K562 (cell line): ENCODE measurements at regions not wholly inside any gene's neighbourhood (a gene's known extent, or its start where the extent isn't known, plus 50 kb on each side); places are given as distances from the start of the nearest gene placed in this dataset.
A peak's percentile ranks its signal among the peaks of the same experiment; 100 is the strongest.

Source experiments
- ARID1B ChIP-seq: fragments of 450-650 bp; IDR thresholded peaks from 2 replicates; pipeline ENCODE4 v1.6.1; 2016; ENCODE audit warnings: antibody characterized with exemption, mild to moderate bottlenecking, inconsistent platforms
- ATF7 ChIP-seq: fragments of 450-650 bp; IDR thresholded peaks from 2 replicates; pipeline ENCODE4 v1.7.1; 2014; ENCODE audit warnings: mild to moderate bottlenecking, moderate library complexity
- DDX20 ChIP-seq: fragments of 450-650 bp; IDR thresholded peaks from 2 replicates; pipeline ENCODE4 v1.6.1; 2016; ENCODE audit warnings: missing genetic modification characterization, low read depth, mild to moderate bottlenecking, missing compliant biosample characterization, moderate library complexity
- E2F8 ChIP-seq: fragments of 450-650 bp; IDR thresholded peaks from 2 replicates; pipeline ENCODE4 v1.7.1; 2018; ENCODE audit warnings: mild to moderate bottlenecking, low read depth; ENCODE audit not compliant: partially characterized antibody
- EZH2 ChIP-seq: IDR thresholded peaks from 2 replicates; pipeline ENCODE4 v1.6.1; 2012; ENCODE audit warnings: low read depth, mild to moderate bottlenecking, inconsistent platforms, low read length, borderline replicate concordance
- GTF2E2 ChIP-seq: fragments of 200-800 bp; sonication (Bioruptor generic); IDR thresholded peaks from 2 replicates; pipeline ENCODE4 v1.6.1; 2016; ENCODE audit warnings: missing genetic modification characterization, missing compliant biosample characterization
- HCFC1 ChIP-seq: IDR thresholded peaks from 2 replicates; pipeline ENCODE4 v1.6.1; 2012; ENCODE audit warnings: low read depth, low read length, improper control_type of control experiment
- HMBOX1 ChIP-seq: sonication (generic); IDR thresholded peaks from 2 replicates; pipeline ENCODE4 v1.6.1; 2016
- HMG20A ChIP-seq: fragments of 450-650 bp; formaldehyde crosslinking; conservative IDR thresholded peaks from 2 replicates; pipeline ENCODE4 v1.4.0; 2020; ENCODE audit warnings: mild to moderate bottlenecking, mixed read lengths
- KDM2B ChIP-seq: fragments of 250-450 bp; sonication (Bioruptor Pico); IDR thresholded peaks from 2 replicates; pipeline ENCODE4 v1.8.0; 2021; ENCODE audit warnings: mild to moderate bottlenecking, moderate library complexity
- MYC ChIP-seq, 2 experiments: fragments of 250-450 bp in 1 of 2; sonication (Bioruptor Pico) in 1 of 2; IDR thresholded peaks; 2 replicates each; pipeline versions ENCODE4 v1.5.1 to v1.6.1; 2012 to 2021; ENCODE audit warnings: low read depth in 2 of 2, borderline replicate concordance in 1 of 2, improper control_type of control experiment in 1 of 2, low read length in 1 of 2, mild to moderate bottlenecking in 1 of 2, moderate library complexity in 1 of 2
- NR2C2 ChIP-seq, 2 experiments: fragments of 200-800 bp in 1 of 2; sonication (Bioruptor generic) in 1 of 2; sonication (generic) in 1 of 2; formaldehyde crosslinking in 1 of 2; IDR thresholded peaks; 2 replicates each; pipeline versions ENCODE4 v1.6.1 to v1.8.0; 2016 to 2022; ENCODE audit warnings: mild to moderate bottlenecking in 1 of 2, missing compliant biosample characterization in 1 of 2, missing genetic modification characterization in 1 of 2, missing genetic modification reagents in 1 of 2
- POLR3A ChIP-seq: IDR thresholded peaks from 2 replicates; pipeline ENCODE4 v1.6.1; 2011; ENCODE audit warnings: borderline replicate concordance, mild to moderate bottlenecking, moderate library complexity; ENCODE audit not compliant: insufficient read length, insufficient read depth; ENCODE audit errors: extremely low read depth
- TBP ChIP-seq: optimal IDR thresholded peaks from 2 replicates; pipeline ENCODE3; 2011; ENCODE audit warnings: low read depth, low read length, improper control_type of control experiment
- TCF3 ChIP-seq: sonication (generic); formaldehyde crosslinking; IDR thresholded peaks from 2 replicates; pipeline ENCODE4 v1.4.0; 2020; ENCODE audit warnings: mild to moderate bottlenecking, missing genetic modification reagents
- U2AF2 ChIP-seq: fragments of 200-400 bp; formaldehyde crosslinking; optimal IDR thresholded peaks from 2 replicates; pipeline ENCODE3; 2017; ENCODE audit warnings: low read depth, mild to moderate bottlenecking, low read length
- ZFX ChIP-seq: sonication (generic); formaldehyde crosslinking; IDR thresholded peaks from 2 replicates; pipeline ENCODE4 v1.8.0; 2022; ENCODE audit warnings: mild to moderate bottlenecking, missing genetic modification reagents, moderate library complexity
- ZHX1 ChIP-seq: fragments of 150-350 bp; conservative IDR thresholded peaks from 2 replicates; pipeline ENCODE4 v1.6.1; 2014; ENCODE audit warnings: low read length
- ZNF165 ChIP-seq: fragments of 250-450 bp; sonication (Bioruptor Pico); IDR thresholded peaks from 2 replicates; pipeline ENCODE4 v1.4.0; 2020; ENCODE audit warnings: borderline replicate concordance
- ZNF174 ChIP-seq: fragments of 250-450 bp; sonication (Bioruptor Pico); IDR thresholded peaks from 2 replicates; pipeline ENCODE4 v1.4.0; 2020; ENCODE audit warnings: mild to moderate bottlenecking
- ZNF41 ChIP-seq: fragments of 250-450 bp; sonication (Bioruptor Pico); conservative IDR thresholded peaks from 2 replicates; pipeline ENCODE4 v1.4.0; 2020; ENCODE audit warnings: mild to moderate bottlenecking

- TF ChIP-seq ZNF165 (CRISPR knock-in tag) (no peak), ZNF41 (no peak), POLR3A (no peak), EZH2 (no peak), DDX20 (no peak), ARID1B (peak; percentile 97), TBP (no peak), TCF3 (peak; percentile 86), KDM2B (CRISPR knock-in tag) (no peak), ZNF174 (no peak), ZFX (CRISPR knock-in tag) (no peak), HMBOX1 (no peak), NR2C2 (CRISPR knock-in tag; IDR thresholded peaks at IDR 0.05) (no peak), NR2C2 (tag; IDR thresholded peaks at IDR 0.05) (0 out of 2 replicates have a peak, but pooled peaks have one; percentile 12), ATF7 (peak; percentile 21; the same call in 1 of the 2 replicates), GTF2E2 (tag) (no peak), U2AF2 (no peak), ZHX1 (no peak), HMG20A (CRISPR knock-in tag) (no peak), HCFC1 (no peak), MYC (IDR thresholded peaks at IDR 0.05; ENCODE audit: low read depth, low read length) (no peak), MYC (CRISPR knock-in tag; IDR thresholded peaks at IDR 0.05; ENCODE audit: borderline replicate concordance, low read depth) (no peak), E2F8 (no peak)
Observed at GRCh38 chr14:24688030-24688658, 54.2 kb upstream of the GZMB start (continued).
